Natural killer cell treated with Interleukin-12 subunit alpha and Interleukin-12 subunit beta and Interleukin-15 and Interleukin-18, amount 100 ng/mL, for 72 hours (primary cell): ENCODE measurements at regions not wholly inside any gene's neighbourhood (a gene's known extent, or its start where the extent isn't known, plus 50 kb on each side); places are given as distances from the start of the nearest gene placed in this dataset.
"Not testable (repeated sequence)": the region's sequence is repeated elsewhere in the genome, so short reads cannot be mapped to it uniquely, and the experiment has no call there.

ENCODE experiments used
- ATAC-seq, 2 donors: fragments of 150-1000 bp; cut with Tn5 transposase in 1 of 2; sonication (Bioruptor Pico), chemical (Tn5 transposase) in 1 of 2; 2 replicates each; pipeline ENCODE4 v1.10.0; 2021
- DNase-seq: peaks from one replicate; pipeline ENCODE4 v3.0.0; 2022; ENCODE audit warnings: low spot score
- H3K27ac Mint-ChIP-seq, 2 donors: 1 replicate in 1 of 2; 2 replicates in 1 of 2; pipeline ENCODE4 v1.8.0; 2022; ENCODE audit warnings: mixed read lengths in 2 of 2, mild to moderate bottlenecking in 1 of 2, moderate library complexity in 1 of 2
- H3K27me3 Mint-ChIP-seq, 2 donors: 1 replicate in 1 of 2; 2 replicates in 1 of 2; pipeline ENCODE4 v1.8.0; 2022; ENCODE audit warnings: mixed read lengths in 2 of 2
- H3K36me3 Mint-ChIP-seq: one replicate; pipeline ENCODE4 v1.8.0; 2022; ENCODE audit warnings: mixed read lengths
- H3K4me1 Mint-ChIP-seq, 2 donors: 1 replicate in 1 of 2; 2 replicates in 1 of 2; pipeline ENCODE4 v1.8.0; 2022; ENCODE audit warnings: low read depth in 2 of 2, mixed read lengths in 2 of 2, mild to moderate bottlenecking in 1 of 2
- H3K4me3 Mint-ChIP-seq: one replicate; pipeline ENCODE4 v1.8.0; 2022; ENCODE audit warnings: mixed read lengths
- H3K9me3 Mint-ChIP-seq: 2 replicates; pipeline ENCODE4 v1.8.0; 2022; ENCODE audit warnings: mixed read lengths

DNA sequence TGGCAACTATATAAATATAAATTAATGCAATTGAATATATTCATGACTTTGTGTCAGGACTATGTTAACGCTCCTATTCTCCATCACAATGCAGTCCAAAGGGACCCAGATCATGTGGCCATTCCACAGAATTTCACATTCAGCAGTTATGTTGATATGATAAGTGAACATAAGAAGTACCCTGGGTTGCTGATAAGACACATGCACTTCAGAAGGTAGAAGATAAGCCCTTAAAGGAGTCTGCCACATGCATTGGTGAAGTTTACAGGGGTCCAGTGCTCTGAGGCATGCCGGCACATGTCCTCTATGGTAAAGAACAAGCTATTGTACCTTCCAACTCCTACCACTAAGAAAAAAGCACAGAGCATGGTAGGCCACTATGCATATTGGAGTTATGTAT, 76.4 kb downstream of the PHAX start:
- Mint-ChIP-seq H3K4me3 (no peak overlapping the region), H3K4me1 (peaks cover 6 to 8% of the 10 kb centered on the region in 2 donors), H3K27me3 (no peaks in the 10 kb centered on the region), H3K27ac (no peak overlapping the region), H3K36me3 (no peaks in the 10 kb centered on the region), H3K9me3 (peaks cover under 1% of the 10 kb centered on the region)
- DNase-seq (no peak), ATAC-seq (no peak)

DNA sequence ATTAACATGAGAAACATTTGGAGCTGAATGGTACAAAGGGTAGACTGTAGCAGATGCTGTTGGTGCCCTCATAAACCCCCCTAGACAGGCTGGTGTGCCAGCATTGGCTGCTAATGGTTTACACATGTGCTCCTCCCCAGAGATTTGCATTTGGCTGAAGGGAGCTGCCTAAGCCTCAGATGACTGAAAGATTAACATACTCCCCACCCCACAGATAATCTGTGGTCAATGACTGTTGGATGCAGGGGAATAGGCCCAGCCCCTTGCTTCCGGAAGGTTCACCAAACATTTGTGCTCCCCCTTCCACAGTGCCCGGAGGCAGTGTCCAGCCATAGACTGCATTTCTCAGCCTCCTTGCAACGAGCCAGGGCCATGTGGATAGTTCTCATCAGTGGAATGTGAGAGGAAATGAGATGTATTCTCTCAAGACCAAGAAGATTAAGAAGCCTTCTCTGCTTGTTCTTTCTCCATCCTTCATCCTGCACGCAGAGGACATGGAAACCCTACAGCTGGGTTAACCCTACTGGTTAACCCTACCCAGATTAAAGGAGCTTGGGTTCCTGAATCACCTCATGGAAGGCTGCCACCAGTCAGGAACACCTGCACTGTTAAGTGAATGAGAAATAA, 79.6 kb downstream of the PHAX start:
- no peaks in the 10 kb centered on the region for H3K9me3 Mint-ChIP-seq
- no peak overlapping the region for H3K27ac Mint-ChIP-seq
- H3K27me3 Mint-ChIP-seq, result peaks cover 4 to 12% of the 10 kb centered on the region in 2 donors
- H3K4me1 Mint-ChIP-seq, result peaks cover 6 to 8% of the 10 kb centered on the region in 2 donors
- ATAC-seq, result peak; percentile 55 to 78
- H3K36me3 Mint-ChIP-seq, result no peaks in the 10 kb centered on the region
- DNase-seq, result no peak
- H3K4me3 Mint-ChIP-seq, result no peak overlapping the region

DNA sequence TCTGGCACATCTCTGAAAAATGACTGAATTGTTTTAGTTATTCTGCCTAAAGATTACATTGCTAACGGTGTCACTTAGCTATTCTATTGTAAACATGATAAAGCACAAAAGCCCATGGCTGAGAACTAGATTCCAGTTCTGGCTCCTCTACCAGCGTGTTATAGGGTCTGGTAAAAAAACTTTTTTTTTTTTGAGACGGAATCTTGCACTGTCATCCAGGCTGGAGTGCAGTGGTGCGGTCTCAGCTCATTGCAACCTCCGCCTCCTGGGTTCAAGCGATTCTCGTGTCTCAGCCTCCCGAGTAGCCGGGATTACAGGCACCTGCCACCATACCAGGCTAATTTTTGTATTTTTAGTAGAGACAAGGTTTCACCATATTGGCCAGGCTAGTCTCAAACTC, 80.6 kb downstream of the PHAX start:
- H3K27me3 Mint-ChIP-seq, result peaks cover 6 to 14% of the 10 kb centered on the region in 2 donors
- H3K36me3 Mint-ChIP-seq, H3K27ac Mint-ChIP-seq, ATAC-seq, H3K4me3 Mint-ChIP-seq, DNase-seq, H3K4me1 Mint-ChIP-seq, H3K9me3 Mint-ChIP-seq: not testable (repeated sequence)

DNA sequence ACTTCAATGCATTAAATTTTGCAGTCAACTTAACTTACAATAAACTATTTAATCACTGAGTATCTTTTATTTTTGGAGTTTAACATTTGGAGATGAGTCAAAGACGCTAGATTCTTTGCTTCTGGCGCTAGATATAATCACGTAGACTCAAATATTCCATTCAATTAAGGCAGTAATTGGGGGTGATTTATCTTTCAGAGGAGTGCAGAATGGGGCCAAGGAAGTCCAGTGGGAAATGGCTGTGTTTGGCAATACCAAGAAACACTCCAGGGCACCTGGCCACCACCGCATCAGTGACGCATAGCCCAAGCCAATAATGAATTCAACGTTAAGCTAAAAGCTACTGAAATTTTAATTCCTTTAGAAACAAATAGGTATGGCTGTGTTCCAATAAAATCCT, 81.2 kb downstream of the PHAX start:
- Mint-ChIP-seq H3K9me3 (no peaks in the 10 kb centered on the region), H3K27ac (no peak overlapping the region), H3K4me1 (peaks cover 0 to 4% of the 10 kb centered on the region in 2 donors), H3K4me3 (no peak overlapping the region), H3K27me3 (peaks cover 8 to 14% of the 10 kb centered on the region in 2 donors), H3K36me3 (no peaks in the 10 kb centered on the region)
- no peak for ATAC-seq
- no peak for DNase-seq

DNA sequence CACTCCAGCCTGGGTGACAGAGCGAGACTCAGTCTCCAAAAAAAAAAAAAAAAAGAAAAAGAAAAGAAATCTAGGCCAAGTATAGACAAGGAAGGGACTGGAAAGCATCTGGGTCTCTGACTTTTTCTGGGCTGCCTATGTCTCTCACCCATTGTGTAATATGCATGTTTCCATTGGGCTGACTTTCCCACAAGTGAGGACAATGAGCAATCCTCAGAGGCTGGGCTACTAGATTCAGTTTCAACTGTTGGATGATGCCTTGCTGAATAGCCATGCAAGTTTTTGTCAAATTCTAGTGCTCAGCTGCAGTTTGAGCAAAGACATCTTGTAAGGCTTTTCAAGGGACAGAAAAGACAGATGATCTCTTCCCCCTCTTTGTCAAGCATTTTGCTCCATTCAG, 82.1 kb downstream of the PHAX start:
- H3K4me1 Mint-ChIP-seq, result peaks cover 0 to 4% of the 10 kb centered on the region in 2 donors
- ATAC-seq (no peak), DNase-seq (no peak)
- peaks cover 8 to 14% of the 10 kb centered on the region in 2 donors for H3K27me3 Mint-ChIP-seq
- no peak overlapping the region for H3K27ac Mint-ChIP-seq
- H3K4me3 Mint-ChIP-seq, result no peak overlapping the region
- H3K9me3 Mint-ChIP-seq, result no peaks in the 10 kb centered on the region
- no peaks in the 10 kb centered on the region for H3K36me3 Mint-ChIP-seq

DNA sequence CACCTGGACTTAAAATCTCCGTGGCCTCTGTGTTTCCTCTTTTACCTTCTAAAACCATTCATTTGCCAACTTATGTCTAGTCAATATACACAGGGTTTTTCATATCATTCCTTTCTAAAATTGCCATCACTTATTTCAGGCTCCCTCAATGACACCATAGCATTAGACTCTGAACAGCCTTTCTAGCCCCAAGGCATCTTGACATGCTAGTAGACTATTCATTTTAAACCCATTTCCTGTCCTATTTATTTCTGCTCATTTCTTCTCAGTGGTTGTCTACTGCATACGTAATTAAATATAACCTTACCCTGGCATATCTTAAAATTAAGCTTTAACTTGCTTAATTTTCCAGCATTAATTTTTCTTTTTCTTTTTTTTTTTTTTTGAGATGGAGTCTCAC, 83.2 kb downstream of the PHAX start:
- Mint-ChIP-seq H3K27me3 (peaks cover 8 to 14% of the 10 kb centered on the region in 2 donors), H3K36me3 (no peaks in the 10 kb centered on the region), H3K27ac (peak overlapping the region in 1 of 2 donors; percentile 14), H3K4me3 (no peak overlapping the region), H3K9me3 (no peaks in the 10 kb centered on the region), H3K4me1 (peaks cover 0 to 4% of the 10 kb centered on the region in 2 donors)
- no peak for ATAC-seq
- no peak for DNase-seq

DNA sequence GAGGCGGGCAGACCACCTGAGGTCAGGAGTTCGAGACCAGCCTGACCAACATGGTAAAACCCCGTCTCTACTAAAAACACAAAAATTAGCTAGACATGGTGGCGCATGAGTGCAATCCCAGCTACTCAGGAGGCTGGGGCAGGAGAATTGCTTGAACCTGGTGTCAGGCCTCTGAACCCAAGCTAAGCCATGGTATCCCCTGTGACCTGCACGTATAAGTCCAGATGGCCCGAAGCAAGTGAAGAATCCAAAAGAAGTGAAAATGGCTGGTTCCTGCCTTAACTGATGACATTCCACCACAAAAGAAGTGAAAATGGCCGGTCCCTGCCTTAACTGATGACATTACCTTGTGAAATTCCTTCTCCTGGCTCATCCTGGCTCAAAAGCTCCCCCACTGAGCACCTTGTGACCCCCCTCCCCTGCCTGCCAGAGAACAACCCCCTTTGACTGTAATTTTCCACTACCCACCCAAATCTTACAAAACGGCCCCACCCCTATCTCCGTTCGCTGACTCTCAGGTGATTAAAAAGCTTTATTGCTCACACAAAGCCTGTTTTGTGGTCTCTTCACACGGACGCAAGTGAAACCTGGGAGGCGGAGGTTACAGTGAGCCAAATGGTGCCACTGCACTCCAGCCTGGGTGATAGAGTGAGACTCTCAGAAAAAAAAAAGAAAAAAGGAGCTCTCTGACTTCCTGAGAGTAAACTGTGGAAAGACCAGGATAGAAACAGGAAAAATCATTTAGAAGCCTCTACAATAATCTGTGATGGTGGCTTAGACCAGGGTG, 84.1 kb downstream of the PHAX start:
- Mint-ChIP-seq H3K27me3 (peaks cover 8 to 14% of the 10 kb centered on the region in 2 donors), H3K27ac (peak overlapping the region in 1 of 2 donors; percentile 68)
- ATAC-seq, DNase-seq, H3K36me3 Mint-ChIP-seq, H3K4me3 Mint-ChIP-seq, H3K9me3 Mint-ChIP-seq, H3K4me1 Mint-ChIP-seq: not testable (repeated sequence)

DNA sequence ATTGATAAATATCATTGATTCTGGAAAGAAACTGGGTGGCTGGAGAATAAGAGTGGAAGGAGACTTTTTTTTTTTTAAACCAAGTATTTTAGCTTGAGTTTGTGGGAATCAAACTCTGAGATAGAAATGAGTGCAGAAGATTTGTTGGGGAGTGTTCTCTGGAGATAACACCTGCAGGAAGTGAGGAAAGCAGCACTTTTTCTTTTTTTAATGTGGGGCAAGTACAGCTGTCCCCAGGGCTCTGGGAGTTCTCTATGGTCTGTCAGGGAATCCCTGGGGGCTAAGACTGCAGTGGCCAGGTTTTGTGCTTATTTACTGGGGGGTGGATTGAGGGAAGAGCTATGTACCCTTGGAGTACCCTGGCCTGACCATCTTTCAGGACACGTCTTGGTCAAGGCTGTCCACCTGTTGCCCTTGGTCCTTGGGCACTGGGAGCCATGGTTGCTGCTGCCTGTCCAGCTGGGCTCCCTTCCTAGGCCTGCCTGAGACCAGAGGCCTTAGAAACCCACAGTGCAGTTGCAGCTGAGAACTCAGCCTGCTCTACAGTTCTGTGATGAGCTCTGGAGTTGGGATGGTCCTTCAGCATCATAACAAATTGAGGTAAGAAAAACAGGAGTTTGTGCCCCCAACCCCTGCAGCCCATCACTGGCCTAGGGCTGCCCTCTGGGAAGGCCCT, 85.8 kb downstream of the PHAX start:
- no peak overlapping the region for H3K27ac Mint-ChIP-seq
- H3K4me3 Mint-ChIP-seq, result no peak overlapping the region
- ATAC-seq (no peak), DNase-seq (no peak)
- H3K4me1 Mint-ChIP-seq, result no peaks in the 10 kb centered on the region
- H3K36me3 Mint-ChIP-seq, result no peaks in the 10 kb centered on the region
- no peaks in the 10 kb centered on the region for H3K9me3 Mint-ChIP-seq
- H3K27me3 Mint-ChIP-seq, result peaks cover 8 to 14% of the 10 kb centered on the region in 2 donors

DNA sequence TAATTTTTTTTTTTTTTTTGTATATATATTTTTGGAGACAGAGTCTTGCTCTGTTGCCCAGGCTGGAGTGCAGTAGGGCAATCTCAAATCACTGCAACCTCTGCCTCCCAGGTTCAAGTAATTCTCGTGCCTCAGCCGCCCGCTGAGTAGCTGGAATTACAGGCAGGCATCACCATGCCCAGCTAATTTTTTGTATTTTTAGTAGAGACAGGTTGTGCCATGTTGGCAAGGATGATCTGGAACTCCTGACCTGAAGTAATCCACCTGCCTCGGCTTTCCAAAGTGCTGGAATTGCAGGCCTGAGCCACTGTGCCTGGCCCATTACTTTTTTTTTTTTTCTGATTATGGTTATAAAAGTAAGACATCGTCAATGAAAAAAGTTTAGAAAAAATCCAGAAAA, 84.0 kb upstream of the LMNB1 start:
- Mint-ChIP-seq H3K36me3 (no peaks in the 10 kb centered on the region), H3K27me3 (peaks cover 0 to 3% of the 10 kb centered on the region in 2 donors), H3K4me1 (no peaks in the 10 kb centered on the region), H3K27ac (no peak overlapping the region), H3K4me3 (no peak overlapping the region), H3K9me3 (no peaks in the 10 kb centered on the region)
- DNase-seq (no peak), ATAC-seq (no peak)

DNA sequence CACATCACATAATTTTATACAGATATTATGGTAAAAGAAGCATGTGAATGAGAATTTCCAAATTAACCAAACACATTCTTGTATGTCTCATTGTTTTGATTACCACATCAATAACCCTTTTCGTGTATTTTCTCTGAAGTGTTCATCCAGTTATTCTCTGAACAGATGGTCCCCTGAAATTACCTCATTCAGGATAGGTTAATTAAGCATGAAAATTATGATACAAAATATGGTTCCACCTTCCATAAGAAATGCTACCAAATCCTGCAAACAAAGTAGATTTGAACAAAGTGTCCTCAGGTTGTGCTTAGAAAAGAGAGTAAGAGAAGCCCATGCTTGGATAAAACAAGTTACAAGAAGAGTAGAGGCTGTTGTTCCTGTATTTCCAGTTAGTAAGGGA, 83.1 kb upstream of the LMNB1 start:
- Mint-ChIP-seq H3K4me3 (no peak overlapping the region), H3K27ac (no peak overlapping the region), H3K9me3 (no peaks in the 10 kb centered on the region), H3K36me3 (no peaks in the 10 kb centered on the region), H3K27me3 (peaks cover 0 to 3% of the 10 kb centered on the region in 2 donors), H3K4me1 (no peaks in the 10 kb centered on the region)
- ATAC-seq (no peak), DNase-seq (no peak)

DNA sequence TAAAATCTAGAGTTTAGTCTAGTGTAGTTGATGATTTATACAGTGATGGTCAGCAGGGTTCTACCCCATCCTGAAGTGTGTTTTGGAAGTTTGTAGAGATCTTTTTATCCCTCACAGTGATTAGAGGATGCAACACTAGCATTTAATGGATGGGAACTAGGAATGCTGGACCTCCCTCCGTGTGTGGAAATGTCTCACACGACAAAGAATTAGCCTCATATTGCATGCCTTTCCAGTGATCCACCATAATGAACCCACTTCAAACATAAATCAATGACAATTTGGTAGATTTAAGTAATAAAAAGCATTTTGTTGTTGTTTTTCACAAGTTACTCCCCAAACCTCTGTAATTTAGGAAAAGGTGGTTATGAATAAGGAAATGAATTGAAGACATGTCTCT, 82.5 kb upstream of the LMNB1 start:
- Mint-ChIP-seq H3K27ac (no peak overlapping the region), H3K4me3 (no peak overlapping the region), H3K27me3 (peaks cover 0 to 3% of the 10 kb centered on the region in 2 donors), H3K36me3 (no peaks in the 10 kb centered on the region), H3K4me1 (no peaks in the 10 kb centered on the region), H3K9me3 (no peaks in the 10 kb centered on the region)
- DNase-seq, result no peak
- ATAC-seq, result no peak

DNA sequence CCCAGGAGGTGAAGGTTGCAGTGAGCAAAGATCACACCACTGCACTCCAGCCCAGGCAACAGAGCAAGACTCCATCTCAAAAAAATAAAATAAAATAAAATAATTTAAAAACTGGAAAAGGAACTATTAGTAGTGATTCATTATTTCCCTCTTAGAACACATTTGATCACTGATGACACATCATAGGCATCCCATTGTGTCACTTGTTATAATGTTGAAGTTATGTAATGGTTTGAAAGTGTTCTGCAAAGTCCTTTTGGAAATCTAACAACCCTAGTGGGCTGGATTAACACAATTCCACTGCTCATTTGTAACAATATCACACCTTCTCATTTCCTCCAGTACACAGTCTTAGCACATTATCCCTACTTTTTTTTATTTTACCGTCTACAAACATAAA, 81.8 kb upstream of the LMNB1 start:
- H3K27ac Mint-ChIP-seq, result peak overlapping the region in 1 of 2 donors; percentile 20
- H3K9me3 Mint-ChIP-seq, result no peaks in the 10 kb centered on the region
- no peaks in the 10 kb centered on the region for H3K36me3 Mint-ChIP-seq
- H3K27me3 Mint-ChIP-seq, result peaks cover 0 to 3% of the 10 kb centered on the region in 2 donors
- H3K4me3 Mint-ChIP-seq, result no peak overlapping the region
- H3K4me1 Mint-ChIP-seq, result peaks cover 3 to 5% of the 10 kb centered on the region in 2 donors
- DNase-seq (no peak), ATAC-seq (no peak)

DNA sequence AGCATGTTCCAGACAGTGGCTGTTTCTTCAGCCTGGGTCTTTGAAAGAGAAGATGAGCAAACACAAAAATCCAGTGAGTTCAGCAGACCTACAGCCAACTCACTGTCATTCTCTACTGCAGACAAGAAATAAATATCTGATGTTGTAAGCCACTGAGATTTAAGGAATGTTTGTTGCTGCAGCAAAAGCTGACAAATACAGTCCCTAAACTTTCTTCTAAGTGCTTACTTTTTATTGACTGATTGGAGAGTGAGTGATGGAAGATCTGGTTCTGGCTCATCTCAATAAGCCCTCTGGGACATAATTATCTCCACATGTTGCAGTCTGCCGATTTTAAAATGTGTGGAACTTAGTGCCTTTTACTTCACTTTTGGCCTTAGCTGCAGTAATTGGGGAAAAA, 69.9 kb upstream of the LMNB1 start:
- H3K27ac Mint-ChIP-seq, result no peak overlapping the region
- no peak for DNase-seq
- no peak overlapping the region for H3K4me3 Mint-ChIP-seq
- no peaks in the 10 kb centered on the region for H3K4me1 Mint-ChIP-seq
- H3K27me3 Mint-ChIP-seq, result no peaks in the 10 kb centered on the region
- no peak for ATAC-seq
- H3K9me3 Mint-ChIP-seq, result no peaks in the 10 kb centered on the region
- no peaks in the 10 kb centered on the region for H3K36me3 Mint-ChIP-seq

DNA sequence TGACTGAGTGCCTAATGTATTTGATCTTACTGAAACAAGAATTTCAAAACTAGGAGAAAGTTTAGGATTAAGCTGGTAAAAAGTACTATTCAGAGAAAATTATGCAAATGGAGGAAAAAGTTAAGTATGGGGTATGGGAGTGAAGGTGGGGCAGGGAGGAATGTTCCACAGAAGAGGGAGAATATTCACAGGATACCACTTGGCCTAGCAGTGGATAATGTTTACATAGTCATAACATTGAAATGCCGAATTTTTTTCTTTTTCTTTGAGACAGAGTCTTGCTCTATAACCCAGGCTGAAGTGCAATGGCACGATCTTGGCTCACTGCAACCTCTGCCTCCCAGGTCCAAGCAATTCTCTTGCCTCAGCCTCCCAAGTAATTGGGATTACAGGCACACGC, 61.2 kb upstream of the LMNB1 start:
- DNase-seq (no peak), ATAC-seq (no peak)
- H3K4me1 Mint-ChIP-seq, result peaks cover 11% of the 10 kb centered on the region in 2 donors
- no peaks in the 10 kb centered on the region for H3K9me3 Mint-ChIP-seq
- H3K36me3 Mint-ChIP-seq, result no peaks in the 10 kb centered on the region
- H3K4me3 Mint-ChIP-seq, result no peak overlapping the region
- H3K27ac Mint-ChIP-seq, result peak overlapping the region; percentile 9 to 15
- peaks cover 0 to 6% of the 10 kb centered on the region in 2 donors for H3K27me3 Mint-ChIP-seq
